Fibroblast of mammary gland (primary cell): ENCODE measurements at regions not wholly inside any gene's neighbourhood (a gene's known extent, or its start where the extent isn't known, plus 50 kb on each side); places are given as distances from the start of the nearest gene placed in this dataset.
"Not testable (repeated sequence)": the region's sequence is repeated elsewhere in the genome, so short reads cannot be mapped to it uniquely, and the experiment has no call there.

Source experiments
- DNase-seq: peaks from one replicate; pipeline ENCODE4 v3.0.0-alpha.2; 2010; ENCODE audit warnings: low read depth
- H3K4me3 ChIP-seq: 2 replicates; pipeline ENCODE4 v1.5.1; 2011; ENCODE audit warnings: low read depth, mild to moderate bottlenecking, low read length, moderate library complexity; ENCODE audit not compliant: control insufficient read depth
- TF ChIP-seq, protein P1 (sequence below): conservative IDR thresholded peaks from 2 replicates; pipeline ENCODE4 v1.5.1; 2011; ENCODE audit warnings: low read depth, low read length, inconsistent platforms; ENCODE audit not compliant: control insufficient read depth, insufficient read depth

DNA sequence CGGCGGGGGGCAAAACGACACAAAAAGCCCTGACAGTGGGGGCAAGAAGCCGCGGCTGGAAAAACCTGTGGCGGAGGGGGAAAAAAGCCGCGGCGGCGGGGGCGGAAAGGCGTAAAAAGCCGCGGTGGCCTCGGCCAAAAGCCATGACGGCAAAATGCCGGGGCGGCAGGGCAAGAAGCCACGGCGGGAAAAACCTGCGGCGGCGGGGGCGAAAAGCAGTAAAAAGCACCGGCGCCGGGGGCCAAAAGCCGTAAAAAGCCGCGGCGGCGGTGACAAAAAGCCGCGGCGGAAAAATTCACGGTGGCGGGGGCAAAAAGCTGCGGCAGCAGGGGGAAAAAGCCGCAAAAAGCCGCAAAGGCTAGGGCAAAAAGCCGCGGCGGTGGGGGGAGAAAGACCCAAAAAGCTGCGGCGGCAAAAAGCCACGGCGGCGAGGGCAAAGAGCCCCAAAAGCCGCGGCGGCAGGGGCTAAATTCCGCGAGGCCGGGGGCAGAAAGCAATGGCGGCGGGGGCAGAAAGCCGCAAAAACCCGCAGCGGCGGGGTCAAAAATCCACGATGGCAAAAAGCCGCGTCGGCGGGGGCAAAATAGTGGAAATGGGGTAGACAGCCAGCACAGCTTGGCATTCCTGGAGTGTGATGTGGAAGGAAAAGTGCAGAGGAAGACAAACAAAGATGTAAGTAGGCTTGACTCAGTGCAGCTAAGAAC lies 167.5 kb upstream of the TP53TG3D start:
- peak overlapping the region; percentile 19 for H3K4me3 ChIP-seq
- peak; percentile 2 for DNase-seq

DNA sequence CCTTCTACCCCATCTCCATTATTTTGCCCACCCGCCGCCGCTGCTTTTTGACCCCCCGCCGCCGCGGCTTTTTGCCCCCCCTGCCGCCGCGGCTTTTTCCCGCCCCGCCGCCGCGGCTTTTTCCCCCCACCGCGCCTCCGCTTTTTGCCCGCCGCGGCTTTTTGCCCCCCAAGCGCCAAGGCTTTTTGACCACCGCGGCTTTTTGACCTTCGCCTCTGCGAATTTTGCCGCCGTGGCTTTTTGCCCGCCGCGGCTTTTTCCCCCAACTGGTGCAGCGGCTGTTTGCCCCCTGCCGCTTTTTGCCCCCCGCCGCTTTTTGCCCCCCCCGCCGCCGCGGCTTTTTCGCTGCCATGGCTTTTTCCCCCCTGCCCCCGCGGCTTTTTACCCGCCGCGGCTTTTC lies 137.5 kb upstream of the TP53TG3D start:
- DNase-seq: not testable (repeated sequence)
- peak overlapping the region; percentile 42 for H3K4me3 ChIP-seq

DNA sequence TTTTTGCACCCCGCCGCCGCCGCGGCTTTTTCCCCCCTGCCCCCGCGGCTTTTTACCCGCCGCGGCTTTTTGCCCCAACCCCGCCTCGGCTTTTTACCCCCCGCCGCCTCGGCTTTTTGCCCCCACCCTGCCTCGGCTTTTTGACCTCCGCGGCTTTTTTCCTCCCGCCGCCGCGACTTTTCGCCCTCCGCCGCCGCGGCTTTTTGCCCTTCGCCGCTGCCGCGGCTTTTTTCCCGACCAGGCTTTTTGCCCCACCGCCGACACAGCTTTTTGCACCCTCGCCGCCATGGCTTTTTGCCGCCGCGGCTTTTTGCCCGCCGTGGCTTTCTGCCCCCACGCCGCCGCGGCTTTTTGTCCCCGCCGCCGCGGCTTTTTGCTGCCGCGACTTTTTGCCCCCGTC lies 137.0 kb upstream of the TP53TG3D start:
- DNase-seq: no peak
- TF ChIP-seq, protein P1, sequence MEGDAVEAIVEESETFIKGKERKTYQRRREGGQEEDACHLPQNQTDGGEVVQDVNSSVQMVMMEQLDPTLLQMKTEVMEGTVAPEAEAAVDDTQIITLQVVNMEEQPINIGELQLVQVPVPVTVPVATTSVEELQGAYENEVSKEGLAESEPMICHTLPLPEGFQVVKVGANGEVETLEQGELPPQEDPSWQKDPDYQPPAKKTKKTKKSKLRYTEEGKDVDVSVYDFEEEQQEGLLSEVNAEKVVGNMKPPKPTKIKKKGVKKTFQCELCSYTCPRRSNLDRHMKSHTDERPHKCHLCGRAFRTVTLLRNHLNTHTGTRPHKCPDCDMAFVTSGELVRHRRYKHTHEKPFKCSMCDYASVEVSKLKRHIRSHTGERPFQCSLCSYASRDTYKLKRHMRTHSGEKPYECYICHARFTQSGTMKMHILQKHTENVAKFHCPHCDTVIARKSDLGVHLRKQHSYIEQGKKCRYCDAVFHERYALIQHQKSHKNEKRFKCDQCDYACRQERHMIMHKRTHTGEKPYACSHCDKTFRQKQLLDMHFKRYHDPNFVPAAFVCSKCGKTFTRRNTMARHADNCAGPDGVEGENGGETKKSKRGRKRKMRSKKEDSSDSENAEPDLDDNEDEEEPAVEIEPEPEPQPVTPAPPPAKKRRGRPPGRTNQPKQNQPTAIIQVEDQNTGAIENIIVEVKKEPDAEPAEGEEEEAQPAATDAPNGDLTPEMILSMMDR: no peak
- H3K4me3 ChIP-seq: peak overlapping the region; percentile 42

DNA sequence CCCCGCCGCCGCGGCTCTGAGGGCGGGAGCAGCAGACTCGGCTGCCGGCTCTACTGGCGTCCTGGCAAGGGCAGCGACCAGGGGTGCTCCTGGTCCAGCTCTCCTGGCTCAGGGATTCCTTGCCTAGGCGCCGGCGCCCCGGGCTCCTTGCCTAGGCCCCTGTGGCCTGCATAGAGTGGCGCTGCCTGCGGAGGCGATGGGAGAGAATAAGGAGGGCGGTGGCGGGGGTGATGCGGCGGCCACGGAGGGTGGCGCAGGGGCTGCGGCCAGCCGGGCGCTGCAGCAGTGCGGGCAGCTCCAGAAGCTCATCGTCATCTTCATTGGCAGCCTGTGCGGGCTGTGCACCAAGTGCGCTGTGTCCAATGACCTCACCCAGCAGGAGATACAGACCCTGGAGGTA lies 136.6 kb upstream of the TP53TG3D start:
- DNase-seq, H3K4me3 ChIP-seq: not testable (repeated sequence)

DNA sequence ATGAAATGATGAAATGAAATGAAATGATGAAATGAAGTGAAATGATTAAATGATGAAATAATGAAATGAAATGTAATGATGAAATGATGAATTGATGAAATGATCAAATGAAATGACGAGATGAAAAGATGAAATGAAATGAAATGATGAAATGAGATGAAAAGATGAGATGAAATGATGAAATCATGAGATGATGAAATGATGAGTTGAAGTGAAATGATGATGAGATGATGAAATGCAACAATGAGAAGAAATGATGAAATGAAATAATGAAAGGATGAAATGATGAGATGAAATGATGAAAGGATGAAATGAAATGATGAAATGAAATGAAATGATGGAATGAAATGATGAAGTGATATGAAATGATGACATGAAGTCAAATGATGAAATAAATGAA lies 132.7 kb upstream of the TP53TG3D start:
- H3K4me3 ChIP-seq, DNase-seq: not testable (repeated sequence)

DNA sequence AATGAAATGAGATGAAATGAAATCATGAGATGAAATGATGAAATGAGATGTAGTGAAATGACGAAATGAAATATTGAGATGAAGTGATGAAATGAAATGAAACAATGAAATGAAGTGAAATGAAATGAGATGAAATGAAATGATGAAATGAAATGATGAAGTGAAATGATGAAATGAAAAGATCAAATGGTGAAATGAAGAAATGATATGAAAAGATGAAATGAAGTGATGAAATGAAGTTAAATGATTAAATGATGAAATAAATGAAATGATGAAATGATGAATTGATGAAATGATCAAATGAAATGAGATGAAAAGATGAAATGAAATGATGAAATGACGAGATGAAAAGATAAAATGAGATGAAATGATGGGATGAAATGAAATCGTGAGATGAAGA lies 132.3 kb upstream of the TP53TG3D start:
- not testable (repeated sequence) for DNase-seq, H3K4me3 ChIP-seq

DNA sequence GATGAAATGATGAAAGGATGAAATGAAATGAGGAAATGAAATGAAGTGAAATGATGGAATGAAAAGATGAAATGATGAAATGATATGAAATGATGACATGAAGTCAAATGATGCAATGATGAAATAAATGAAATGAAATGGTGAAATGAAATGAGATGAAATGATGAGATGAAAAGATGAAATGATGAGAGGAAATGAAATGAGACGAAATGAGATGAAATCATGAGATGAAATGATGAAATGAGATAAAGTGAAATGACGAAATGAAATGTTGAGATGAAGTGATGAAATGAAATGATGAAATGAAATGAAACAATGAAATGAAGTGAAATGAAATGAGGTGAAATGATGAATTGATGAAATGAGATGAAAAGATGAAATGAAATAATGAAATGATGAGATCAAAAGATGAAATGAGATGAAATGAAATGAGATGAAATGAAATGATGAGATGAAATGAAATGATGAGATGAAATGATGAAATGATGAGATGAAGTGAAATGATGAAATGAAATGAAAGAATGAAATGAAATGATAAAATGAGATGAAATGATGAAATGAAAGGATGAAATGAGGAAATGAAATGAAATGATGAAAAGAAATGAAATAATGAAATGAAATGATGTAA lies 131.7 kb upstream of the TP53TG3D start:
- not testable (repeated sequence) for H3K4me3 ChIP-seq, DNase-seq

DNA sequence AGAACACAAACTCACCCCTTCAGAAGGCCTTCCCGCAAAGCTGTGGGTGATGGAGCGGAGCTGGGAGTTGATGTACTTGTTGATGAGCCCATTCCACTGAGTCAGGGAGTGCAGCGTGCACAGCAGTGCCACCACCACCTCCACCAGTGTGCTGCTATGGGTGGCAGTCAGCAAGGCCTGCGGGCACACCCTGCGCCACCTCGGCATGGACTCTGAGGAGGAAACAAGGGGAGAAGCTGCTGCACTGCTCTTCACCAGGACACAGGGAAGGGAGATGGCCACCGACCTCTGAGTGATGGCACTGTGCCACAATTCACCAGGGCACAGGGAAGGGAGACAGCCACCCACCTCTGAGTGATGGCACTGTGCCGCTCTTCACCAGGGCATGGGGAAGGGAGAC lies 100.7 kb upstream of the TP53TG3D start:
- DNase-seq, H3K4me3 ChIP-seq: not testable (repeated sequence)

DNA sequence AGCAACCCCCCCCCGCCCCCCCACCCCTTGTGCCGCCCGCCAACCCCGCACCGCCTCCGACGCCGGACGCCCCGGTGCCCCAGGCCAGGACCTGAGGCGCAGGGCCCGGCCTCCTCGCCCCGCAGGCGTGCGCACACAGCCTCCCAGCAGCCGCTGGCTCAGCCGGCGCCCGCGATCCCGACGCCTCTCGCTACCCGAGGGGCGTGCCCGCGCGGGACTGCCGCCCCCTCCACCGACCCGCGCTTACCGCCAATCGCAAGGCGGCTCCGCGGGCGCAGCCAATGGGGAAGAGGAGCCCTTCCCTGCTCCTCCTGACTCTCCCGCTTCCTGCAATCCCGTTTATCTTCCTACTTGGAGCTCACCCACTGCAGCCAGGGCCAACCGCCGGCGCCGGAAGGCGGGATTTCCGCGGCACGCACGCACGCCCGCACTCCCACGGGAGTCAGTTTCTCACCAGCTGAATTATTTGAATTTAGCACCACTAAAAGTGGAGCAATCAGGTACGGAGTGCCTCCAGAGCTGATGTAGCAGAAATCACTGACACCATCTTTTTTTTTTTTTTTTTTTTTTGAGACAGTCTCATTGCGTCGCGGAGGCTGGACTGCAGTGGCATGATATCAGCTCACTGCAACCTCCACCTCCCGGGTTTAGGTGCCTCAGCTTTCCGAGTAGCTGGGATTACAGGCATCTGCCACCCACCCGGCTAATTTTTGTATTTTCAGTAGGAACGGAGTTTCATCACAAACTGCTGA lies 65.0 kb upstream of the TP53TG3D start:
- not testable (repeated sequence) for H3K4me3 ChIP-seq, DNase-seq

DNA sequence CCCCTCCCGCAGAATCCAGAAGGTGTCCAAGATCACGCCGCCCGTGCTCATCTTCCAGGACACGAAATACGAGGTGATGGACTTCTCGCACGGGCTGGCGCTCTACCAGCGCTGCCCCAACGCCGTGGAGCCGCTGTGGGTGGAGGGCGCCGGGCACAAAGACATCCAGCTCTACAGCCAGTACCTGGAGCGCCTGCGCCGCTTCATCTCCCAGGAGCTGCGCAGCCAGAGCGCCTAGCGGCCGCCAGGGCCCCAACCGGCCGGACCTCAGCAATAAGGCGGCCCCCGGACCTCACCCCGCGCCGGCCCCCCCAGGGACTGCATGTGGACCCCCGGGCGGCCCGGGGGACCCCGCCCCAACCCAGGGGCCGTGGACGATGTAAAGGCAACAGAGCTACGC lies 50.5 kb upstream of the TP53TG3D start:
- not testable (repeated sequence) for H3K4me3 ChIP-seq, DNase-seq
